Activated CD4-positive, alpha-beta T cell treated with anti-CD3 and anti-CD28 coated beads, Interleukin-2, Interleukin-4, amounts not matched to agents 100 ng/mL and 50 ng/mL, durations not matched to agents 16 hours and 8 hours (primary cell): ENCODE measurements at regions not wholly inside any gene's neighbourhood (a gene's known extent, or its start where the extent isn't known, plus 50 kb on each side); places are given as distances from the start of the nearest gene placed in this dataset.

Experiments used
- DNase-seq: peaks from one replicate; pipeline ENCODE4 v3.0.0-alpha.2; 2020; ENCODE audit warnings: low spot score

DNA sequence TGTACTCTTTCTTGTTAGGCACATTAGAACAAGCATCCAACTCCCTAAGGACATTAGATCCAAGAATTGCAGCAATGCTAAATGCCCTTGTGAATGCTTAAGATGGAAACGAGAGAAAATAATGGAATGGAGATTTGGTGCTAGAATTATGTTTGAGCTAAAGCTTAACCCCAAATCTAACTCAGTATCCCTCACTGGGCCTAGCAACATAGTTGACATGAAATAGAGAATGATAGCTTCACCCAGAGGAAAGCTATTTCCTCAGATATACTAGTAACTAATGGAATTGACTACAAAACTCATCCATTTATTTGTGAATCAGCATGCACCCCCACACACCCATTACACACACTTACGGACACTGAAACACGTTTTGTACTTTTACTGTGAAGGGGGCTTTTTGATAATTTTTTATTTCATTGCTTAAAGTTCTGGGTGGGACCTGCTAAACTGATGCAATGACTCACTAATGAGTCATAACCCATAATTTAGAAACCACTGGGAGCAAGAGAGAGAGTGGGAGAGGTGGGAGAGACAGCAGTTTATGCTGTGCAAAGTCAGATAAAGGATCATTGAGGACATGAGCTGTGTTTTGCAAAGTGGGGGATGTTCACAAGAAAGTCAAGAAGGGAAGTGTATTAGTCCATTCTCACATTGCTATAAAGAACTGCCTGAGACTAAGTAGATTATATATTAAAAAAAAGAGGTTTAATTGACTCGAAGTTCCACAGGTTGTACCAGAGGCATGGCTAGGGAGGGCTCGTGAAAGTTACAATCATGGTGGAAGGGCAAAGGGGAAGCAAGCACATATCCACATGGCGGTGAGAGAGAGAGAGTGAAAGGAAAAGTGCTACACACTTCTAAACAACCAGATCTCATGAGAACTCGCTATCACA is 382.7 kb downstream of the SFMBT2 start:
- DNase-seq: peak; percentile 36

DNA sequence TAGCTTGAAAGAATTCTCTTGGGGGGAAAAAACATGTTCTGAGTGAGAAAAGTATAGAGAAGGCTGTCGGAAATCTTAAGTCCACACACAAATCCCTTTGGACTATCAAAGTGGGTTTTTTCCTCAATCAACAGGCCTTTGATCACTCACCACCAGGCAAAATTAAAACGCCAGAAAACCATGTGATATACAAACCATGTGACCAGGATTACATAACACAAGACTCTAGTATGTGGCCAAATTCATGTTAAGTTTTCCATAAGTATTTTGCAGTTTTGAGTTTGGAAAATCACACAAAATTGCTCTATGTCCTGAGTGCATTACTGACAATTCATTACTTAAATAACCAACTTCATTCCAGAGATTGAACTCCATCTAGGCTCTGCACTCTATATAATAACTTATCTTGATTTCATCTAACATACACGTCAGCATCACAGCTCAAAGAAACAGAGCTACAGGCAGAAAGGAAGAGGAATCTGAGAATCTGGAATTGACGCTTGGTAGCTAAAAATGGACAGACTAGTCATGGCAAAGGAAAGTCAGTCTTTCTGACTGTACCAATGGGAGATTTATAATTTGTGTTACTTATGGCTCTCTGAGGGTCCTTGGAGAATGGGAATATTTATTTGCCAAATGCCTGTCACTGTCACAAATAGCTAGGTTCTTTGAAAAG is 383.5 kb downstream of the SFMBT2 start:
- no peak for DNase-seq

DNA sequence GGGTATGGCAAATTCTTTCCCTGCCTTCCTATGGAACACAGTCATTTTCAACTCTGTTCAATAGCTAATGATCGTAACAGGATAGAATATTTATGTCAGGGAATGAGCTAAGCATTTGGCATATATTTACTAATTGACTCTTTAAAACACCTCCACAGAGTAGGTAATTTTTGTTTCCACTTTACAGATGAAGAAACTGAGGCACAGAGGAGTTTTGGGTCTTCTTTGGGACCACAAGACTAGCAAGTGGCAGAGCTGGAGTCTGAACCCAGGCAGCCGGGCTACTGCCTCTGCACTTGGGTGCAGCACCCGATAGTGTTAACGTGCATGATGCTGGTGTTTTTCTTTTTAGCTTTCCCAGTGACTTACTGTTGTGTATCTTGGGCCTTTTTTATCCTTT is 384.0 kb downstream of the SFMBT2 start:
- DNase-seq: no peak

DNA sequence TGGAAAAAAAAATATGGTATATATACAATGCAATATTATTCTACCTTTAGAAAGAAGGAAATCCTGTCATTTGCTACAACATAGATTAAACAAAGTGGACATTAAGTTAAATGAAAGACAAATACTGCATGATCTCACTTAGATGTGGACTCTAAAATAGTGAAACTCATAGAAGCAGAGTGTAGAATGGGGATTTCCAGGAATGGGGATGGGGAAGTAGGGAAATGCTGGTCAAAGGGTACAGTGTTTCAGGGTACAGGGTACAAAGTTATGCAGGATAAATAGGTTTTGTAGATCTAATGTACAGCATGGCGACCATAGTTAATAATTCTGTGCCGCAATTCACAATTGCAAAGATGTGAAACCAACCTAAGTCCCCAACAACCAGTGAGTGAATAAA is 385.5 kb downstream of the SFMBT2 start:
- no peak for DNase-seq

DNA sequence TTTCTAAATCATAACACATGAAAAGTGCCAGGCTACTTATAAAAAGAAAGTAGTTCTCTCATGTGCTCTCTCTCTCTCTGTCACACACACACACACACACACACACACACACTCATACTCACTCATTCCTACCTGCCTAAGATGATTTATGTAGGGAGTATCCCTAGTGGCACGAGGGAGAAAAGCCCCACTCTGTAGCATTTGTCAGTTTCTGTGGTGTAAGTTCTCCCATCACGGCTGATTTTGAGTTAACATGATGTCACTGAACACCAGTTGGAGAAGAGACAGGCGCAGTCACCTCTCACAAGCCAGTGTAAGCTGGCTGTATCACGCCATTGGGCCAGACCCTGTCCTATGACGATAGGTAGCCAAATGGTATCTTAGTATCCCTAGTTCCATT is 395.4 kb downstream of the SFMBT2 start:
- no peak for DNase-seq

DNA sequence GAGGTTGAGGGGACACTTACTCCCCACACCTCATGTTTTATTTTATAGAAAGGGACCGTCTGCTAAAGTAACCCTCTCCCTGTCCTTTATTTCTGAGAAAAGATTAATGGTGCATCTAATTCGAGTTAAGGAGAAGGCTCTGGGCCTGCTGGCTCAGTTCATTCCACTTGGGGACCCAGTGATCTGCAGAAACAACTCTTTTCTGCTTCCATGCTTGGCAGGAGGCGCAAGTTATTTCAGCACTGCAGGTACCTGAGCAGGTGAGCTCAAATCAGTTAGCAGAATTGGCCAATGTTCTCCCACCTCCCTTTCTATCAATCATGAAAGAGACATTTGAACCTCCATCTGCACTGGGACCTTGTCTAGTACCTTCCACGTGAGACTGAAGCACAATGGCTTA is 396.1 kb downstream of the SFMBT2 start:
- no peak for DNase-seq

DNA sequence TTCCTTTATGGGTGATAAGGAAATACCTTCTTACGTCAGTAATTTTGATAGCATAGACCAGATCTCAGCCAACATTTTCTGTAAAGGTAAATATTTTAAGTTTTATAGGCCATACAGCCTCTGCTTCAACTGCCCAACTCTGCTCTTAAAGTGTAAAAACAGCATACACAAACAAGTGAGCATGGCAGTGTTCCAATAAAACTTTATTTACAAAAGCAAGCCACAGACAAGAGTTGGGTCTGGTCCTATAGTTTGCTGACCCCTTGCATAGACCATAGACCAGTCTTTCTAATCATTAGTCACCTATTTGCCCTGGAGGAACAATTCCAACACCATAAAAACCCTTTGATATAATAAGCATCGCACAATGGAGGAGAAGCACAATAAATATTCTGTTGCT is 398.8 kb downstream of the SFMBT2 start:
- no peak for DNase-seq

DNA sequence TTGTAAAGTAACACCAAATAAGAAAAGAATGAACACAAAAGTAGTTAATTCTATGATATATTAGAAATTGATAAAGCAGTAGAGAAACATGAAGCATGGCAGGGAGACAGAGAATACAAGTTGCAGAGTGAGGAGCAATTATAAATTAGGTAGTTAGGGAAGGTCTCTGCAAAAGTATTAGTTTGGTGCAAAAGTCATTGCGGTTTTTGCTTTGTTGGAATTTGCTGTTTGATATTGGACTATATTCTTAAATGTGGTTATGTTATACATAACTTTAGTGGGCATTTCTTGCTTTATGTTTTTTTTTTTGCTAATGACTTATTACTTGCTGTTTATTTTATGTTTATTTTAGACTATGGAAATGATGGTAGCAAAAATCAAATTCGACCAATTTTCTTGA is 402.2 kb downstream of the SFMBT2 start:
- no peak for DNase-seq

DNA sequence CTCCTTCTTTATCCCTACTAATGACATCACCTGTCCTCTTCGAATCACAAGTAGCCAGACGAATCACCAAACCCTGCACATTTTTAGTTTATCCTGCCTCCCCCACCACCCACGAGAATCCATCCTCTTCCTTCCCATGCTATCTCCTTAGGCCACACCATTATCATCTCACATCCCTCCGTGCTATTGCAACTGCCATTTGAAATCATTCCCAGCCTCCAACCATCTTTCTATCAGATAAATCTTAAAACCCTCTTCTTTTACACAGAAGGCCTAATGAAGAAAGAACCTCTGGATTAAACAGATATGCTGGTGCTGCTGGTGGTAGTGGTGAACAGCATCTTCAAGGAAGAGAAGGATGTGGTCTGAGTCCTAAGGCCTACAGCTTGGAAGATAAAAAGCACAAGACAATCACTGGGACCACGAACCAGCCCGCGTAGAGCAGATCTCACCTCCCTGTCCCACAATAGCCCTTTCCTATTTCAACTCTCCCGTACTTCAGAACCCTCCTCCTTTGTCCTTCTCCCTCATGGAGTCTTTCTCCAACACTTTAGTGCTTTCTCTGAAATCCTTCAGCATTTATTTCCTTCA is 403.1 kb downstream of the SFMBT2 start:
- no peak for DNase-seq

DNA sequence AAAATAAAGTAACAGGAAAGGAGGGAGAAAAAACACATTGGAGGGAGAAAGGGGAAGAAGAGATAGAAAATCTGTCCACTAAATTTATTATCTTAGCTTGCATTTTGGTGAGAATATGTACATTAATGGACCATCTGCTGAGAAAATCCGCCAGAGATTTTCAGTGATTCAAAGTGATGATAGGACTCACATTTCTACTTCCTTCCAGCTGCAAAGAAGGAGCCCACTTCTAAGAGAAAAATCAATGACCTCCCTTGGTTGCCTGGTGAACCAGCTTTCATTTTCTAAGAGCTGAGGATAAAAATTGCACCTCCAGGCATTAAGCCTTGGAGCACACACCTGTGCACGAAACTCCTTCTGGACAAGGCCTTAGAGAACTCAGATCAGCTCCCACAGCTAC is 404.3 kb downstream of the SFMBT2 start:
- no peak for DNase-seq

DNA sequence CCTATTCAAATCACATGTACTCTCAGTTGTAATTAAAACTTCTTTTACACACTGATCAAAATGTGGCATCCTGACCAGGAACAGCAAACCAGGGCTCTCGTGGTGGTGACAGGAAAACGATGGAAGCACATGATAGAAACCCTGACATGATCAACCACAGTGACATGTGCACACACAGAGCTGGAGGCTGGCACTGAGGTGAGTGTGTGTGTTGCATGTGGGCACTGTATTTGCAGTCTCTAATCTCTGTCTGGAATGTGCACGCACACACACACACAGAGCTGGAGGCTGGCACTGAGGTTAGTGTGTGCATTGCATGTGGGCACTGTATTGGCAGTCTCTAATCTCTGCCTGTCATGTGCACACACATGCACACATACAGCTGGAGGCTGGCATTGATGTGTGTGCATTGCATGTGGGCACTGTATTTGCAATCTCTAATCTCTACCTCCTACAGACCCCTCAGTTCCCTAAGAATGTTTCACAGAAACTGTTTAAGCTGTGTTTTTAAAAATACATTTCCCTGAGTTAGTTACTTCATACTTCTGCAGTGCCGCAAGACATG is 406.9 kb downstream of the SFMBT2 start:
- no peak for DNase-seq

DNA sequence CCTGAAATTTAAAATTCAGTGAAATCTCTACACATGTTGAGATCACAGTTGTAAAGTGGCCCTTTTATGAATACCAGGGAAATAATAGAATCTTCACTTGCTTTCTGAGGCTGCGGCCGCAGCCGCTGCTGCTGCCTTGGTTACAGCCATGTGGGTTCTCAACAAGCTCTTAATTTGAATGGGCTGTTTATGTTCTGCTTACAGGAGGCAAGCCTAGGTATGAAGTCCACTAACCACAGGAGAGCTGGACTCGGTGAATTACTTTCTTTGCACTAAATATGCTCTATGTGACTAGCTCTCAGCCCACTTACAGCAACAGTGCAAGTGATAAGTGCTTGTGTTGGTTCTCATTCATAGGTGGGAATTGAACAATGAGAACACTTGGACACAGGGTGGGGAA is 410.8 kb downstream of the SFMBT2 start:
- no peak for DNase-seq

DNA sequence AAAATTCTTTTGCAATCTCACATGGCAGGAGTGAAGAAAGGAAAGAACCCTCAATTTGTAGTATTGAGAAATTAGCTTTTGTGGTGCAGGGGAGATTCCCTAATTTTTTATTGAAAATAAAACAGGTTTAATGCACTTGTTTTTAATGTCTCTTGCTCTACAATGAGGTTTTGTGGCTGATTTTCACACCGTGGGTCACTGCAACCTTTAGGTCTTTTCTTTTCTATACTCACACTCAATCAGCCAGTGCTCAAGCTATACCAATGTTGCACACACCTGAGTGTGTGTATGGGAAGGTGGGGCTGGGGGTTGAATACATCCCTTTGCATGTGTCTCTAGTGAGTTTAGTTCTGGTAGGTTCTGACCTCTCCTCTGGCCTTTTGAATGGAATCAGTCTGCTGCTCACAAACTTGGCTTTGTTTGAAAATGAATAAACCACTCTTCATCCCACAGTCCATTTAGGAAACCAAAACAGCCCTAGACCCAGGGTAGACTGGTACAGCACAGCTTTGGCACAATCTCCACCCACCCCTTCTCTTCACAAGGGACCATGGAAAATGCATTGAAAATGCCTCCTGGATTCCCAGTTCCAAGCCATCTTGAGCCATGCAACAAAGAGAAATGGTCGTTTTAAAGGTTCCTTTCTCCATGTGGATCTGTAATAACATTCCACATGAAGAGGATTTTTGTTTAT is 411.5 kb downstream of the SFMBT2 start:
- DNase-seq: no peak

DNA sequence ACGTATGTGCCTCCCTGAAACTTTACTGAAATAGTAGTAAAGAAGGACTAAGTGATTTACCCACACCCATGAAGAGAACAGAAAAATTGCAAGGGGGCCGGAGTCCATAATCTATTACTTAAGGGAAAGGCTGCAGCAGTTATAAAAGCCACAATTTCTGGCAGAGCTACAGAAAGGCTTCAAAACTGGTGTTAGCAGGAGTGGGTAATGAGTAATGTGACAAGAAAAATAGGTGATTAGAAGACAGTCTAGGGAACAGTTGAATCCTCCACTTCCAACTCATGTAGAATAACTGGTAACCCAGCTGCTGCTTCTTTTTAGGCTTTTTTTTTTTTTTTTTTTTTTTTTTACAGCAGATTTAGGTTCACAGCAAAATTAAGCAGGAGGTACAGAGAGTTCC is 413.3 kb downstream of the SFMBT2 start:
- no peak for DNase-seq

DNA sequence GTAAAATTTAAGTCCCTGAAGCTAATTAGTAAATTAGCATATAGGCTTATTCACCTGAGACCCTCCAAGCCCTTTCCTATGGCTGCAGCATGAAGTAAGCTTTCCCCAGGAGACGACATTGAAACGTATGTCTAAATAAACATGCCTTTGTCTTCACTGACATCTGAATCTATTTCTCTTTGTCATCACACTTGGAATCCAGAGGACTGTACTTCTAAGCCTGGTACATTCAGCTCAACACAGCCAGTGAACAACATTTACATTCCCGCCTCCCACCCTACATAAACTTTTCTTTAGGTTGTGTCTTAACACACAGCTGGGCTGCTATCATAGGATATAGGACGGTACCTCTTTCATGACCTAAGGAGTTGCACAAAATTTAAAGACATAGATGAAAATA is 414.4 kb downstream of the SFMBT2 start:
- DNase-seq: no peak

DNA sequence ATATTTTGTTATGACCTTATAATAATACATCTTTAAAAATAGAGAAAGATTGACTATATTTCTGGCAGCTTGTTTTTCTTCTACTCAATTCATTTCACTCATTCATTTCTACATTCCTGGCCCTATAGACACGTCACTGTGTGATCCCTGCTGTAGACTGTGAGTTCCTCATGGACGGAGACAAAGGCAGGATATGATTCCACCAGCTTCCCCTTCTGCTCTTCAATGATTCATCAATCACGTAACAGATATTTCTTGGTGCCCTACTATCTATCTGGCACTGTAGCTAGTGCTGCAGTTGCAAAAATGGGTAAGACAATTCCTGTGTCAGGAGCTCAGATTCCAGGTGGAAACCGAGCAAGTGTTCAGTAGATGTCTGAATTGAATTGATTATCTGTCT is 415.0 kb downstream of the SFMBT2 start:
- DNase-seq: no peak

DNA sequence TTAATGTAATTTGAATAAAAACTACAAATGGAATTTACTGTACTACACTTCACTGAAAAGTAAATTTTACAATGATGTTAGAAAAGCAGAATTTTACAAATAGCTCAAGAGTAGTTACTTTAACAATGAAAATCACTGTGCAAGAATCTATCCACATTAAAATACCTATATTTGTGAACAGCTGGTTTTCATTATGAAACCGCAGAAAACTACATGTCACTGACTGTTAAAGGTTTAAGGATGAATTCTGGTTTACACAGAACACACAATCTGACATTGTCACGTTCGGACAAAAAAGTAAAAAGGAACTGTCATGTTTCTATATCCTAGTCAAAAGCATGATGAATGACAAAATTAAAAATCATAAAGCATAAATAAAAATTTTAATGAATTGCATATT is 415.3 kb upstream of the PRKCQ start:
- DNase-seq: no peak

DNA sequence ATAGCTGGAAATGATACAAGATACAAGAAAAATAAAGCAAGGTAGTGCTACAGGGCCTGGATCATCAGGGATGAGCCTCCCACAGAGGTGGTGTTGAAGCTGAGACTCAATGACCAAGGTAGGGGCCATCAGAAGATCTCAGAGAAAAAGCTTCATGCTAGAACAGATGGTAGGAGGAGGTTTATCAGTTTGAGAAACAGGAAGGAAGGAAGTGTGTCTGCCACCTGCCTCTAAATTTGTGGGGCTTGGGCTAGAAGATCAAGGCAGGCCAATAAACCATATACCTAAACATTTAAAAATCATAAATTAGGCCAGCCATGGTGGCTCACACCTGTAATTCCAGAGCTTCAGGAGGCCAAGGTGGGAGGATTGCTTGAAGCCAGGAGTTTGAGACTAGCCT is 410.8 kb upstream of the PRKCQ start:
- DNase-seq: no peak

DNA sequence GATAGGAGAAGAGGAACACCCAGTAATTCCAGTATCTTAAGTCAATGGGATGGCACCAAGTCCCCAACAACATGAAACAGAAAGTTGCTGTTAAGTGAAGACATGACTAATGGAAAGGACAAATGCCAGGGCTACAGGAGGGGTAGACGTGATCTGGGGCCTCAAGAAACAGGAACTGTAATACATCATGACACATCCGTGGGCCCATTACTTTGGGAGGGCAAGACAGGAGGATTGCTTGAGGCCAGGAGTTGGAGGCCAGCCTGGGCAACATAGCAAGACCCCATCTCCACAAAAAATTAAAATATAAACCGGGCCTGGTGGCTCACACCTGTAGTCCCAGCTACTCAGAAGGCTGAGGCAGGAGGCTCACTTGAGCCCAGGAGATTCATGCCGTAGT is 408.6 kb upstream of the PRKCQ start:
- no peak for DNase-seq

DNA sequence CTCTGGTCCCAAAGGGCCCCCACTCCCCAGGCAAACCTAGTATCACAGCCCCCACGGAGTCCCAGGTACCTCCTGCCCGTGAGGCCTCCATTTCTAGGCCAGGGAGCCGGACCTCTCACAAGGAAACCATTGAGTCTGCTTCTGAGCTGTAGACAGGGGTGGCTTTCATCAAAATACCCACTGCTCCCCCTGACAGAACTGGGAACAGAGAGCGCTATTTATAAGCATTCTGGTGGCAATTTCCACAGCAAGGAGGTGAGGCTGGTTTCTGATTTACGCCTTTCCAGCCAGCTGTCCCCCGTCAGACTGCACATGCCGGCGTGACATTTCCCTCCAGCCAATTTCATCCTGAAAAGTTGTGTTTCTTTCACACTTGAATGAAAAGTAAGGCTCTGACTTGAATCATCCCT is 407.5 kb upstream of the PRKCQ start:
- no peak for DNase-seq

DNA sequence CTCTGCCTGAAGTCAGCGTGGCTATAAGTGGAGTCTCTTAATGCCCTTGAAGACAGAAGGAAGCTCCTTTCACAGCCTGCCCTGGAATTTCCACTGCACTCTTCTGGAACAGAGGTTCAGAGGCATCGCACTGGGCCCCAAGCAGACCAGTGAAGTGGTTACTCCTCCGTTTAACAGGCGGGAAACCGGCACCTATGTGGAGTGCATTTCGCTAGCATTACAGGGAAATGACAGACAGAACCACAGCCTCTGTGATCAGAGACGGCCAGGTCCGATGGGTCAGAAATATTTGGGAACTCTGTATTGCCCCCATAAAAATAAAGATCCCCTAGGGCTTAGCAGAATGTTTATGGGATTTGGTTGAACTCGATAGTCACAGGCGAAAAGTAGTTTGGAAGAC is 406.9 kb upstream of the PRKCQ start:
- DNase-seq: no peak

DNA sequence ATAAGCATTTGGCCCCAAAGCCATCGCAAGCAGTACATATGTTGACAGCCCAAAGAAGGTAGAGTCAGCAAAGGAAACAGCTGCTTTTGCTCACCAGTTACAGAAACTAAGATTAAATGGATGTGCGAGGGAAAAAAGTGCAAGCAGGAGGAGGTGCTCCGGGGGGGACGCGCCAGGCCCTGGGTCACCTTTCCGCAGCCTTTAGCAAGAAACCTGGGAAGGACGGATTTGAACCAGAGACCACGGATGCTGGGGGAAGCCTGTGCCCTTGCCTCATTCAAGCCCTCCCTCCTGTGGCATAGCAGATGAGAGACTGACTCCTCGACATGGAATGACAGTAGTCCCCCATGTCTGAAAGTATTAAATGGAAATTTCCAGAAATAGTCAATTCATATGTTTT is 405.6 kb upstream of the PRKCQ start:
- DNase-seq: no peak
